HG02970 (cell line): ENCODE measurements at regions not wholly inside any gene's neighbourhood (a gene's known extent, or its start where the extent isn't known, plus 50 kb on each side); places are given as distances from the start of the nearest gene placed in this dataset.

Experiments
- ATAC-seq: cut with Tn5 transposase; IDR thresholded peaks from one replicate; pipeline ENCODE4 v1.9.1; 2021; ENCODE audit warnings: mild to moderate bottlenecking, moderate library complexity, moderate number of reproducible peaks; ENCODE audit not compliant: unreplicated experiment, low FRiP score

GRCh38 chr20:11112832-11113231, 439.0 kb upstream of the JAG1 start:
- ATAC-seq, result no peak

- no peak for ATAC-seq
Measured at GRCh38 chr20:11114382-11114781, 440.6 kb upstream of the JAG1 start.

- no peak for ATAC-seq
Measured at GRCh38 chr20:11117808-11118528, 444.2 kb upstream of the JAG1 start.

GRCh38 chr20:11118802-11119380, 445.1 kb upstream of the JAG1 start:
- no peak for ATAC-seq

- no peak for ATAC-seq
Measured at GRCh38 chr20:11119573-11119972, 445.8 kb upstream of the JAG1 start.

GRCh38 chr20:11120431-11120830, 446.6 kb upstream of the JAG1 start:
- no peak for ATAC-seq

DNA sequence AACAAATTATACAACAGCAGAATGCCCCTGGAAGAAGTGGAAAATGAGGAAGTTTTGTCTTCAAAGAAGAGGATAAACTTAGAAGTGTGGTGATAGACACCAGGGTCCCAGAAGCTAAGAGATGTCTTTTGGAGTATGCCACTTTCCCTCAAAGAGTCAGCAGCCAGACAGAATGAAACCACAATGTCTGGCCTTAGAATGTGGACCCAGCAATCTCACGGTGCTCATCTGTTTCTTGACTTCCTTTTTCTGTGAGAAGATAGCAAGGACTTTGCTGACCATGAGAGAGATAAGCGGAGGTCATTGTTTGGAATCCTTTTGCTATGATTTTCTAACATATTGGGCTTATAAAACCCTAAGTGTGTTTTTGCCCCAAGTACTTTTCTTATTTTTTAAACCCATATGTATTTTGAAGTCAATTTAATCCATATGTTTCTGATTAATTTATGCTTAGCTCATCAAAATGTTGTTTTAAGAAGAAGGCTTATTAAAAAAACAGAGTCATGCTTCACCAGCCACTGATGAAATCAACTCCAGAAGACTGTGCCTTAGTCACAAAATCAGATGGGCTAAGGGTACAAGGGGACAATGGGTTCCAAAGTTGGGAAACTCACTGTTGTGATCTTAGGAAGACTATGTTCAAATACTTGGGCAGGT, 451.2 kb upstream of the JAG1 start:
- ATAC-seq, result no peak

DNA sequence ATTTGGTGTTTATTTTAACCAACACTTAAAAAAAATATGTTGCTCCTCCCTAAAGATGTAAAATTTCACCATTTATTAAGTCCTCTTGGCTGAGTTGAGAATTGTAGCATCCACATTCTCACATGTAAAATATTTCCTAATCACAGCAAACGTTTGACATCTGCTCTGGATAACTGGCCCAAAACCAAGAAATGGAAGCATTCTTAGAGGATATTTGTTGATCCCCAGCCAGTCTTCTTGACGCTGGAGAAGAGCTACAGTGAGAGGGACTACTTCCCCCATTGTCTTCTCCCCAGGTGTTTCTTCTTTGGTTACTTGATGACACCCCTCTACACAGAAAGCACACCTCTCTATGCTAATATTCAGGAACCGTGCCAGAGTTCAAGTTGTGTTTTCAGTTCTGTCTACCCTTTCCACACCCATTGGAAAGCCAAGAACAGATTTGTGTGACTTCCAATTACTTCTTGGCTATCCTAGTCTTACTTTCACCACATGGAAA, 454.5 kb upstream of the JAG1 start:
- ATAC-seq, result no peak

DNA sequence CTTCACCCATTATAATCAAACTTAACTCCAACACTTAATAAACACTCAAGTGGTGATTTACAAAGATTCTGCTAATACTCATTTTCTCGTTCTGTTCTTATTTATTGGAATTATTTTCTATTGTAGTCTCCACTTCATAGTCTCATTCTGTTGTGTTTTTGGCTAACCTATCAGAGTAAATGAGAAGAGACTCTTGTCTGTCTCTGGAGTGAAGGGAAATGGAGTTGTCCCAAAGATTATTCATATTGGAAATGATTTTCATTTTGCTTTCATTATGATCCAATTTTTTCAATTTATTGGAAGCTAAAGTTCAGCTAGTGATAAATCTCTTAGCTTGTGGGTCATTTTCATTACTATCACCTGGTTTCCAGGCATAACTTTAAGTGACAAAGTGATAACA, 454.9 kb upstream of the JAG1 start:
- ATAC-seq, result no peak

GRCh38 chr20:11130554-11131166, 456.9 kb upstream of the JAG1 start:
- no peak for ATAC-seq

DNA sequence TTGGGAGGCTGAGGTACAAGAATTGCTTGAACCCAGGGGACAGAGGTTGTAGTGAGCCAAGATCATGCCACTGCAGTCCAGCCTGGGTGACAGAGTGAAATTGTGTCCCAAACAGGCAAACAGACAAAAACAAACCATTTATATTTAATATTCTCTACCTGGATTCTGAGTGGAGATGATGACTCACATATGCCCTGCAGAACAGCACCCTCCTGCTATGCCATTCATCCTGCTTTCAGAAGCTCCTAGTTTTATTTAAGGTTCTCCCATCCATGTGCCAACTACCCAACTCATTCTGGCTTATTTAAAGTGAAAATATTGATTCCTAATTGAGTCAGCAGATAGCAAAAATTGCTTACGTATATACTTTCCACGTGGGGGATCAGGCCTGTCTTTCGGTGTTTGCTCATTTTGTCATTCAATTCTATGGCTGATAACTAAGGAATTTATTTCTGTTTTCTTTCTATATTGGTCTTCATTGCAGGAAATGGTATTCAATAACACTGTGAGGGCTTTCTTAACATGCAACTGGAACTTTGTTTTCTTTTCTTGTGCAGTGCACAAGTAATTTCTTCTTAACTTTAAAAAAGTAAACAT, 459.1 kb upstream of the JAG1 start:
- no peak for ATAC-seq

GRCh38 chr20:11136691-11137090, 462.9 kb upstream of the JAG1 start:
- no peak for ATAC-seq

GRCh38 chr20:11137688-11138087, 463.9 kb upstream of the JAG1 start:
- no peak for ATAC-seq

- no peak for ATAC-seq
Measured at GRCh38 chr20:11140359-11140758, 466.6 kb upstream of the JAG1 start.

GRCh38 chr20:11143481-11143880, 469.7 kb upstream of the JAG1 start:
- ATAC-seq, result no peak

DNA sequence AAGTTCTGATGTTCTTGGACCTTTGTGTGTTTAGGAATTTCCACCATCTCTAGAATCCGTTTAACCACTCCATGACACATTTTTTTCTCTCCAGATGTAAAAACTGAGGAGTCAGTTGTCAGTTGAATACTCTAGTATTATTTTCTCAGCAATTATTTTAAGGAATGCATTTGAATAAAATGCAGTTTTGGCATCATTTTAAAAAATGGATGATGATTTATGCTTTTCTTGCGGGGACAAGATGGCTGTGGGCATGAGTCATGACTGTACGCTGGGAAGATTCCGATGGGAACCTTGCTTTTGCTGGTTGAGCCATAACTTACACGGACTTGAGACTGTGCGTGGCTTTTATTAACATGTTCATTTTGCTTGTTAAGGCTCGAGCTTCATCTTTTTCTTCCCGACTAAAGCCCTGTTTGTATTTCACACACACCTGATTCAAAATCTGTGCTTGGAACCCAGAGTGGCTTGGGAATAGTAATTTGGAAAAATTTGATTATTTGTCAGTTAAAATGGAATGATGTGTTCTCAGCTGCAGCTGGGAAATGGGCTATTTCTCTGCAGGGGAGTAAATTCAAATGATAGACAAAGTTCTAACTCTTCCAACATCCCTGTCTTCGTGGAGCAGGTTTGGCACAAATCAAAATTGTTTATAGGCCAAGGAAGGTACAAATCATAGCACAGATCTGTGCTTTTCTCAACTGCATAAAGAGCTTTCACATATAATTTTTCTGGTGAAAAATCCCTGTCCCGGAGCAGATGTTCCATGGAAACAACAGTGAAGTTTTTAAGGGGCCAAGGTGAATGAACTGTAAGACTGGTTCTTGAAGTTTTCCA, 470.5 kb upstream of the JAG1 start:
- no peak for ATAC-seq

GRCh38 chr20:11145616-11146015, 471.8 kb upstream of the JAG1 start:
- ATAC-seq, result no peak

DNA sequence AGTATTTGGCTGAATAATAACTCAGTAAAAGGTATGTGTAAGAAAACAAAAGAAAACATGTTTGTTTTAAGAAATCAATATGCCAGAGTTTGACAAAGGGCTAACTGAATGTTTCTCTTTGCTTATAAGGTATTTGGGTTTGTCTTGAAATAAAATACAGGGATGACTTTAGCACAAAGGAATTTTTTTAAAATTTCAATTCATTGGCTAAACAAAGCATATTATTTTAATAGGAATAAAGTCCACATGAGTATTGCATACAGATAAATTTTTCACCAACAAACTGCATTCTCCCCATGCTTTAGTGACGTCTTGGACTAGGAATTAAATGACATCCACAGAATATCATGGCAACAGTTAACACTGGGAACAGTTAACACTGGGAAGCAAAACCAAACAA, 480.0 kb upstream of the JAG1 start:
- ATAC-seq, result no peak

- ATAC-seq, result no peak
Measured at GRCh38 chr20:11155156-11155756, 481.5 kb upstream of the JAG1 start.

- ATAC-seq, result no peak
Measured at GRCh38 chr20:11156922-11157321, 483.1 kb upstream of the JAG1 start.
